Neural progenitor cell (in vitro differentiated cells): ENCODE measurements at regions not wholly inside any gene's neighbourhood (a gene's known extent, or its start where the extent isn't known, plus 50 kb on each side); places are given as distances from the start of the nearest gene placed in this dataset.

Experiments used
- EZH2 ChIP-seq: fragments of 200-600 bp; sonication (generic); IDR thresholded peaks from 2 replicates; pipeline ENCODE4 v1.6.1; 2017; ENCODE audit warnings: antibody characterized with exemption, mild to moderate bottlenecking, moderate library complexity
- TF ChIP-seq, protein P1 (sequence below): fragments of 200-600 bp; sonication (generic); IDR thresholded peaks from 2 replicates; pipeline ENCODE4 v1.5.1; 2017; ENCODE audit warnings: antibody characterized with exemption, mild to moderate bottlenecking

DNA sequence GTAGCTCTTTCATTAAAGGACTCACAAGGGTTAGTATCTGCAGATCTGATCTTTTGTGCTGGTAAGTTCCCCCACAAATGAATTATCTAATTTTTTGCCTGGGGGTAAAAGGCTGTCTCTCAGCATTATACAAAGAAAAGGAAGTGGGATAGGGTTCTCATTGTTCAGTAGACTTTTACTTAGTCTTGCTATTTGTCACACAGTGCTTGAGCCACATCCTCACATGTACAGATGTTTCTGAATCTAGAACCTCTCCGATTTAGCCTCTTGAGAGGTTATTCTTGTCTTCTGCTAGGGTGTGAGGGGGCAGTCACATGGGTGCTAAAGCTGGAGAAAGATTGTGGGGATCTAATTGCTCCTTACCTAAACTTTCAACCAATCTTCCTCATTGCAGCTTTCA is 93.0 kb downstream of the SLC41A2 start:
- TF ChIP-seq, protein P1, sequence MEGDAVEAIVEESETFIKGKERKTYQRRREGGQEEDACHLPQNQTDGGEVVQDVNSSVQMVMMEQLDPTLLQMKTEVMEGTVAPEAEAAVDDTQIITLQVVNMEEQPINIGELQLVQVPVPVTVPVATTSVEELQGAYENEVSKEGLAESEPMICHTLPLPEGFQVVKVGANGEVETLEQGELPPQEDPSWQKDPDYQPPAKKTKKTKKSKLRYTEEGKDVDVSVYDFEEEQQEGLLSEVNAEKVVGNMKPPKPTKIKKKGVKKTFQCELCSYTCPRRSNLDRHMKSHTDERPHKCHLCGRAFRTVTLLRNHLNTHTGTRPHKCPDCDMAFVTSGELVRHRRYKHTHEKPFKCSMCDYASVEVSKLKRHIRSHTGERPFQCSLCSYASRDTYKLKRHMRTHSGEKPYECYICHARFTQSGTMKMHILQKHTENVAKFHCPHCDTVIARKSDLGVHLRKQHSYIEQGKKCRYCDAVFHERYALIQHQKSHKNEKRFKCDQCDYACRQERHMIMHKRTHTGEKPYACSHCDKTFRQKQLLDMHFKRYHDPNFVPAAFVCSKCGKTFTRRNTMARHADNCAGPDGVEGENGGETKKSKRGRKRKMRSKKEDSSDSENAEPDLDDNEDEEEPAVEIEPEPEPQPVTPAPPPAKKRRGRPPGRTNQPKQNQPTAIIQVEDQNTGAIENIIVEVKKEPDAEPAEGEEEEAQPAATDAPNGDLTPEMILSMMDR, result no peak
- TF ChIP-seq EZH2, result no peak
